Tibial artery (tissue), 4 donors: ENCODE measurements at regions not wholly inside any gene's neighbourhood (a gene's known extent, or its start where the extent isn't known, plus 50 kb on each side); places are given as distances from the start of the nearest gene placed in this dataset.

Experiments used
- DNase-seq, 2 donors: peaks; one replicate each; pipeline ENCODE4 v3.0.0-alpha.2; 2019
- H3K27ac ChIP-seq, 2 donors: fragments of 200-600 bp; sonication (generic) in 1 of 2; 1 replicate in 1 of 2; 2 replicates in 1 of 2; pipeline ENCODE4 v1.5.1; 2018 to 2019; ENCODE audit warnings: mild to moderate bottlenecking in 1 of 2
- H3K27me3 ChIP-seq, 2 donors: fragments of 200-600 bp; sonication (generic) in 1 of 2; one replicate each; pipeline versions ENCODE4 v1.5.1 to v1.6.0; 2016 to 2019
- H3K36me3 ChIP-seq, 3 donors: fragments of 200-600 bp; sonication (generic) in 2 of 3; one replicate each; pipeline ENCODE4 v1.5.1; 2016 to 2019; ENCODE audit warnings: mild to moderate bottlenecking in 2 of 3
- H3K4me1 ChIP-seq, 4 donors: fragments of 200-600 bp; sonication (generic) in 2 of 4; 1 replicate in 3 of 4; 2 replicates in 1 of 4; pipeline ENCODE4 v1.5.1; 2016 to 2019
- H3K4me3 ChIP-seq, 2 donors: fragments of 200-600 bp; sonication (generic) in 1 of 2; 1 replicate in 1 of 2; 2 replicates in 1 of 2; pipeline ENCODE4 v1.5.1; 2018 to 2019; ENCODE audit warnings: mild to moderate bottlenecking in 2 of 2
- H3K9me3 ChIP-seq, 3 donors: fragments of 200-600 bp; sonication (generic) in 1 of 3; one replicate each; pipeline ENCODE4 v1.5.1; 2016 to 2019
- intact Hi-C: fragments of 100-400 bp; cut with DNase I; formaldehyde crosslinking; loops from one replicate; pipeline ENCODE4 v1.15.0; 2023; ENCODE audit warnings: low total_unique reads
- TF ChIP-seq, protein P1 (sequence below), 2 experiments: fragments of 200-600 bp in 1 of 2; fragments of 450-650 bp in 1 of 2; IDR thresholded peaks; one replicate each; pipeline ENCODE4 v1.5.1; 2017 to 2019; ENCODE audit warnings: antibody characterized with exemption in 2 of 2, mild to moderate bottlenecking in 1 of 2, moderate library complexity in 1 of 2

DNA sequence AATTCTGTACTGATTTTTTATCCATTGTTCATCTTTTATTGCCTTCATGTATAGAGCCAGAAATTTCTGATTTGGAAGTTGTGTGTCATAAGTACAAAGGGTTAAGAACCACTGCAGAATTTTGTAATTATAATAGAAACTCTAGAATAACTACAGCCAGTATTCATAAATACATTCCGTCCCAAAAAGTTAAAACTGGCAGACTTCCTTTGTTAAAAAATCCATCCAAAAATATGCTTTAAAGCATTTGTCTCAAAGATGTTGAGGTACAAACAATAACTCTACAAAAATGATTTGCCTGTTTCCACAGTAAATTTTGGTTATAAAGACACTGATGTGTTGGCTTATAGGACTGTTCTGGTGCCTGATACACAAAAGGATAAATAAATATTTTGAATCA, 436.6 kb downstream of the DTWD2 start:
- no peaks in the 10 kb centered on the region for H3K27me3 ChIP-seq
- no peaks in the 10 kb centered on the region for H3K4me1 ChIP-seq
- H3K27ac ChIP-seq: no peak overlapping the region
- TF ChIP-seq, protein P1, sequence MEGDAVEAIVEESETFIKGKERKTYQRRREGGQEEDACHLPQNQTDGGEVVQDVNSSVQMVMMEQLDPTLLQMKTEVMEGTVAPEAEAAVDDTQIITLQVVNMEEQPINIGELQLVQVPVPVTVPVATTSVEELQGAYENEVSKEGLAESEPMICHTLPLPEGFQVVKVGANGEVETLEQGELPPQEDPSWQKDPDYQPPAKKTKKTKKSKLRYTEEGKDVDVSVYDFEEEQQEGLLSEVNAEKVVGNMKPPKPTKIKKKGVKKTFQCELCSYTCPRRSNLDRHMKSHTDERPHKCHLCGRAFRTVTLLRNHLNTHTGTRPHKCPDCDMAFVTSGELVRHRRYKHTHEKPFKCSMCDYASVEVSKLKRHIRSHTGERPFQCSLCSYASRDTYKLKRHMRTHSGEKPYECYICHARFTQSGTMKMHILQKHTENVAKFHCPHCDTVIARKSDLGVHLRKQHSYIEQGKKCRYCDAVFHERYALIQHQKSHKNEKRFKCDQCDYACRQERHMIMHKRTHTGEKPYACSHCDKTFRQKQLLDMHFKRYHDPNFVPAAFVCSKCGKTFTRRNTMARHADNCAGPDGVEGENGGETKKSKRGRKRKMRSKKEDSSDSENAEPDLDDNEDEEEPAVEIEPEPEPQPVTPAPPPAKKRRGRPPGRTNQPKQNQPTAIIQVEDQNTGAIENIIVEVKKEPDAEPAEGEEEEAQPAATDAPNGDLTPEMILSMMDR (IDR thresholded peaks at IDR 0.05): no peak
- DNase-seq: no peak
- H3K4me3 ChIP-seq: no peak overlapping the region
- H3K9me3 ChIP-seq: no peaks in the 10 kb centered on the region
- H3K36me3 ChIP-seq: no peaks in the 10 kb centered on the region
- intact Hi-C loops: no loop called here

DNA sequence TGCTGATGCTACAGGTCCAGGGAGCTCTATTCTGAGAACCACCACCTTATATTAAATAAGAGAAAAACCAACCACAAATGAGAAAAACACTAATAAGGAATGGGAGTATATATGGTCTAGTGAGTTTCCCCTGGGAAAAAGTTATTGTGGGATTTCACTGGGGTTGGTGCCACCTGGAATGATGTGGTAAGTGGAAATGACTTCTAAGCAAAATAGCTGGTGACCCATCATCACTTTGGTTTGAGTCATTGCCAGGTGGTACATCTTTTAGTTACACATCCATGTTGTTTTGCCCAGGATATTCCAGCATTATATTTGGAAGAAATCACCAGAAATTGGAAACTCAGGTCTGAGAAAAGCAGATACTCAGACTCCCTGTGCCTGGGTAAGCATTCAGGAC, 437.3 kb downstream of the DTWD2 start:
- H3K27ac ChIP-seq: no peak overlapping the region
- DNase-seq: no peak
- TF ChIP-seq, protein P1 (IDR thresholded peaks at IDR 0.05): no peak
- H3K36me3 ChIP-seq: no peaks in the 10 kb centered on the region
- intact Hi-C loops: no loop called here
- H3K4me3 ChIP-seq: no peak overlapping the region
- H3K4me1 ChIP-seq: no peaks in the 10 kb centered on the region
- H3K27me3 ChIP-seq: no peaks in the 10 kb centered on the region
- H3K9me3 ChIP-seq: no peaks in the 10 kb centered on the region

GRCh38 chr5:118548761-118549720, 439.3 kb downstream of the DTWD2 start:
- Histone ChIP-seq H3K27me3 (no peaks in the 10 kb centered on the region), H3K9me3 (no peaks in the 10 kb centered on the region), H3K4me1 (no peaks in the 10 kb centered on the region), H3K4me3 (no peak overlapping the region), H3K36me3 (no peaks in the 10 kb centered on the region), H3K27ac (no peak overlapping the region)
- no peak for DNase-seq
- intact Hi-C loops: no loop called here
- TF ChIP-seq, protein P1 (IDR thresholded peaks at IDR 0.05): no peak

DNA sequence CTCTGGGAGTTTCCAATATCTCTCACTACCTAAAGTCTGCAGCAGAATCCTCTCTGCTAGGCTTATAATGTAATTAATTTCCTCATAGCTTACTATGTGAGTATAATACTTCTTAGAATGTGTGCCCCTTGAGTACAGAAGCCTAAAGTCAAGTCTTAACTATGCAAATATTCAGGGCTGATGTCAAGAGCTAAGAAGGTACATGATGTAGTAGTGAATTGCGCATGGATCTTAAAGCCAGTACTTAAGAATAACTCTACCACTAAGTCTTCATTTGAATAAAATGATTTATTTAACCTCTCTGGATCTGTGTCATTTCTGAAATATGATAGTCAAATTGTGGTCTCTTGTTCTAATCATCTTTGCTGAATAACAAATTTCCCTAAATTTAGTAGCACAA, 442.9 kb downstream of the DTWD2 start:
- intact Hi-C loops: no loop called here
- DNase-seq: no peak
- no peaks in the 10 kb centered on the region for H3K36me3 ChIP-seq
- no peak overlapping the region for H3K4me3 ChIP-seq
- H3K27ac ChIP-seq: no peak overlapping the region
- H3K4me1 ChIP-seq: no peaks in the 10 kb centered on the region
- no peaks in the 10 kb centered on the region for H3K27me3 ChIP-seq
- TF ChIP-seq, protein P1 (IDR thresholded peaks at IDR 0.05): no peak
- H3K9me3 ChIP-seq: no peaks in the 10 kb centered on the region

GRCh38 chr5:118544887-118545449, 443.4 kb downstream of the DTWD2 start:
- Histone ChIP-seq H3K27me3 (no peaks in the 10 kb centered on the region), H3K36me3 (no peaks in the 10 kb centered on the region), H3K9me3 (no peaks in the 10 kb centered on the region), H3K27ac (no peak overlapping the region), H3K4me1 (no peaks in the 10 kb centered on the region), H3K4me3 (no peak overlapping the region)
- DNase-seq: no peak
- TF ChIP-seq, protein P1 (IDR thresholded peaks at IDR 0.05): no peak
- intact Hi-C loops: no loop called here
